DND-41 (cell line): ENCODE measurements at regions not wholly inside any gene's neighbourhood (a gene's known extent, or its start where the extent isn't known, plus 50 kb on each side); places are given as distances from the start of the nearest gene placed in this dataset.

Source experiments
- CTCF ChIP-seq: IDR thresholded peaks from 2 replicates; pipeline ENCODE4 v1.5.1; 2012; ENCODE audit warnings: borderline replicate concordance, low read length, moderate library complexity, mild to moderate bottlenecking; ENCODE audit not compliant: poor library complexity, severe bottlenecking; ENCODE audit errors: extremely low read depth
- EZH2 ChIP-seq: IDR thresholded peaks from 3 replicates; pipeline ENCODE4 v1.6.1; 2012; ENCODE audit warnings: borderline replicate concordance, low read depth, mild to moderate bottlenecking, moderate library complexity, low read length, inconsistent platforms; ENCODE audit not compliant: severe bottlenecking

- TF ChIP-seq CTCF (no peak), EZH2 (no peak)
These were observed 276.5 kb downstream of the QKI start for GRCh38 chr6:163691049-163691448.
